Choroid plexus epithelial cell (primary cell): ENCODE measurements at regions not wholly inside any gene's neighbourhood (a gene's known extent, or its start where the extent isn't known, plus 50 kb on each side); places are given as distances from the start of the nearest gene placed in this dataset.
A peak's percentile ranks its signal among the peaks of the same experiment; 100 is the strongest.

ENCODE experiments used
- DNase-seq: peaks from one replicate; pipeline ENCODE4 v3.0.0-alpha.2; 2010; ENCODE audit warnings: low read depth
- H3K4me3 ChIP-seq: 2 replicates; pipeline ENCODE4 v1.5.1; 2011; ENCODE audit warnings: low read depth, mild to moderate bottlenecking, control low read depth, low read length, moderate library complexity
- CTCF ChIP-seq: conservative IDR thresholded peaks from 2 replicates; pipeline ENCODE4 v1.5.1; 2011; ENCODE audit warnings: low read depth, mild to moderate bottlenecking, control low read depth, inconsistent platforms, low read length, moderate library complexity

GRCh38 chr13:27005976-27006518 lies 165.6 kb downstream of the USP12 start:
- TF ChIP-seq CTCF: no peak
- H3K4me3 ChIP-seq: no peak overlapping the region
- DNase-seq: no peak

DNA sequence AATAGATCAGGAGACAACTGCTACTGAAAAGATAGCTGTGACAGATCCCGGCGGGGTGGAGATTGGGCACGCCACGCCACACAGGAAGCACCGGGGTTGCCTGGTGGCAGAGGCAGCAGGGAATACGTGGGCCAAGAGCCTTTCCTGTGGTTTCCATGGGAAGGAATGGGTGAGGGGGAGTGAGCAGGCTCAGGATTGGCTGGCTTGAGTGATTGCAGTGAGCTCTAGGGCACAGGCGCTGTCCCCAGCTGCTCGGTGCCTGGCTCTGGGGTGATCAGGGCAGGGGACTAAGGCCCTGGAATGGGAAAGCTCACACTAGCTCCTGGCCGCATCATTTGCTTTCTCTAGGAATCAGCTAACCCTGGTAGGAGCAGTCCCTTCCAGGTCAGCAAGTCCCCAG lies 166.1 kb downstream of the USP12 start:
- no peak for DNase-seq
- no peak for TF ChIP-seq CTCF
- H3K4me3 ChIP-seq: no peak overlapping the region

GRCh38 chr13:27004866-27005265 lies 166.7 kb downstream of the USP12 start:
- TF ChIP-seq CTCF: no peak

GRCh38 chr13:27004326-27004725 lies 167.3 kb downstream of the USP12 start:
- DNase-seq: peak; percentile 32
- H3K4me3 ChIP-seq: no peak overlapping the region
- TF ChIP-seq CTCF: no peak

More at GRCh38 chr13:27004866-27005265, 166.7 kb downstream of the USP12 start:
- H3K4me3 ChIP-seq: no peak overlapping the region
- DNase-seq: no peak

GRCh38 chr13:27001705-27002104 lies 169.9 kb downstream of the USP12 start:
- TF ChIP-seq CTCF: no peak
- no peak for DNase-seq
- no peak overlapping the region for H3K4me3 ChIP-seq

DNA sequence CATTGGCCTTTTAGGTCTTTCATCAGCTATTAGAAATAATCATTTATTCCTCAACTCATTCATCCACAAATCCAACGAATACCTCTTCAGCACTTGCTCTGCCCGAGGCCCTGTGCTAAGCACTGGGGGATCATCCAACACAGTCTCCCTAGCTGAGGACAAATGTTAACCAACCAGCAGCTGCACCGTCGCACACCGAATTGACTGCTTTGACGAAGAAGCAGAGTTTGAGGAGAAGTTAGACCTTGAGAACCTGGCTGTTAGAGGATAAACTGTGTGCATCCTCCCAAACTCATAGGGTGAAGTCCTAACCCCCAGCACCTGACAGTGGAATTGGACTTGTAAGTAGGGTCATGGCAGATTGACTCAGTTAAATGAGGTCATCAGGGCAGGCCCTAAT lies 170.9 kb downstream of the USP12 start:
- DNase-seq: no peak
- TF ChIP-seq CTCF: no peak
- H3K4me3 ChIP-seq: no peak overlapping the region

DNA sequence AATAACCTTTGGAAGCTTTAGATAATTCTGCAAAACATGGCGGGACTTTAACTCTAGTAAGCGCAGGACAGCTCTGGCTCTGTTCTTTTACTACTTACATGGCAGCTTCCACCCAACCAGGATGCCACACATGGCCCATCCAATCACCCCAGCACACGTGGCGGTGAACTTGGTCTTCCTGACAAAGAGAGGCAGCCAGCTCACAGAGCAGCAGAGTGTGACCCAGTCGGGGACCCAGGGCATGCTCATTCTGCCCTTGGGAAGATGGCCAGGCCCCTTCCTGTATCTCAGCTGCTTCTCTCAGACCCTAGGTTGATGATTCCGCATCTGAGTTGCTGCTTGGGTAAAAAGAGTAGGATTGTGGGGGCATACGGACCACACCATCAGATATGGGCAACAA lies 172.1 kb downstream of the USP12 start:
- no peak for TF ChIP-seq CTCF
- no peak overlapping the region for H3K4me3 ChIP-seq
- no peak for DNase-seq
